Endothelial cell (in vitro differentiated cells): ENCODE measurements at regions not wholly inside any gene's neighbourhood (a gene's known extent, or its start where the extent isn't known, plus 50 kb on each side); places are given as distances from the start of the nearest gene placed in this dataset.

ENCODE experiments used
- DNase-seq: peaks from one replicate; pipeline ENCODE4 v3.0.0; 2021; ENCODE audit warnings: low spot score
- H3K27ac Mint-ChIP-seq: one replicate; pipeline ENCODE4 v1.8.0; 2021; ENCODE audit warnings: mixed read lengths, inconsistent platforms; ENCODE audit not compliant: unreplicated experiment
- H3K27me3 Mint-ChIP-seq: one replicate; pipeline ENCODE4 v1.8.0; 2021; ENCODE audit warnings: mild to moderate bottlenecking, moderate library complexity, mixed read lengths, inconsistent platforms; ENCODE audit not compliant: unreplicated experiment
- H3K36me3 Mint-ChIP-seq: one replicate; pipeline ENCODE4 v1.8.0; 2021; ENCODE audit warnings: mild to moderate bottlenecking, low read depth, mixed read lengths, inconsistent platforms; ENCODE audit not compliant: unreplicated experiment
- H3K4me1 Mint-ChIP-seq: one replicate; pipeline ENCODE4 v1.8.0; 2021; ENCODE audit warnings: mild to moderate bottlenecking, mixed read lengths, inconsistent platforms; ENCODE audit not compliant: unreplicated experiment
- H3K4me3 Mint-ChIP-seq: one replicate; pipeline ENCODE4 v1.8.0; 2021; ENCODE audit warnings: mild to moderate bottlenecking, mixed read lengths, inconsistent platforms; ENCODE audit not compliant: unreplicated experiment
- H3K9me3 Mint-ChIP-seq: one replicate; pipeline ENCODE4 v1.8.0; 2021; ENCODE audit warnings: mixed read lengths, inconsistent platforms; ENCODE audit not compliant: unreplicated experiment
- CTCF ChIP-seq: fragments of 200-600 bp; sonication (generic); IDR thresholded peaks from one replicate; pipeline ENCODE4 v1.5.0; 2021; ENCODE audit warnings: antibody characterized with exemption; ENCODE audit not compliant: unreplicated experiment

GRCh38 chr20:18986146-18986830 lies 172.7 kb downstream of the SCP2D1 start:
- TF ChIP-seq CTCF = no peak
- Mint-ChIP-seq H3K36me3 (no peaks in the 10 kb centered on the region), H3K27me3 (peaks cover 5% of the 10 kb centered on the region), H3K4me1 (peaks cover 6% of the 10 kb centered on the region), H3K9me3 (no peaks in the 10 kb centered on the region), H3K4me3 (no peak overlapping the region), H3K27ac (no peak overlapping the region)
- DNase-seq = no peak

- DNase-seq = no peak
Measured at GRCh38 chr20:18986895-18987580, 173.5 kb downstream of the SCP2D1 start.

DNA sequence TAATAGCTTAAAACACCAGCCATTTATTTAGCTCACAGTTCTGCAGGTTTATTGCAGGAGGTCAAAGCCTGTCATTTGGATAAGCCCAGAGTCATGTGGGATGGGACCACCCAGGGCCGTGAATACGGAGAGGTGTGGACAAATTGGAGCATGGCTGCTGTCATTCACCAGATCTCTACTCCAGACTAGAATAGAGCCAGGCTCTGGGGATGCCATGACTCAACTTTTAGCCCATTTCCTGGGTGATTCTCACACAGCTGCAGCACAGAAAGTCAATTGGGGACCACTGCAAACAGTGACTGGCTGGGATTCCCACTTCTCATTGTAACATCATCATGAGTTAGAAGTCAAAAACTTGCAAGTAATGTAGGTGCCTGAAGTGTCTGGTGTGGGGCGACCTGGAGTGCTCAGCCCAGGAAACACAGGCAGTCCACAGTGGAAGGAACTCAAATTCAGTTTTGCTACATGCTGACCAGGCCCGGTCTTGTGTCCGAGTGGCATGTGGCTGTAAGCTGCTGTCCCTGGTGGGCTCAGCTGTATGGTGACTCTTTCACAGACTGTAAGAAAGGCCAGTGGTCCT lies 174.3 kb downstream of the SCP2D1 start:
- H3K4me1 Mint-ChIP-seq = peaks cover 6% of the 10 kb centered on the region
- H3K4me3 Mint-ChIP-seq = no peak overlapping the region
- TF ChIP-seq CTCF = no peak
- no peaks in the 10 kb centered on the region for H3K9me3 Mint-ChIP-seq
- no peak overlapping the region for H3K27ac Mint-ChIP-seq
- peaks cover 4% of the 10 kb centered on the region for H3K27me3 Mint-ChIP-seq
- no peak for DNase-seq
- H3K36me3 Mint-ChIP-seq = no peaks in the 10 kb centered on the region

More at GRCh38 chr20:18986895-18987580, 173.5 kb downstream of the SCP2D1 start:
- Mint-ChIP-seq H3K4me1 (peaks cover 6% of the 10 kb centered on the region), H3K27me3 (peaks cover 5% of the 10 kb centered on the region), H3K9me3 (no peaks in the 10 kb centered on the region), H3K36me3 (no peaks in the 10 kb centered on the region), H3K4me3 (no peak overlapping the region), H3K27ac (no peak overlapping the region)
- no peak for TF ChIP-seq CTCF

DNA sequence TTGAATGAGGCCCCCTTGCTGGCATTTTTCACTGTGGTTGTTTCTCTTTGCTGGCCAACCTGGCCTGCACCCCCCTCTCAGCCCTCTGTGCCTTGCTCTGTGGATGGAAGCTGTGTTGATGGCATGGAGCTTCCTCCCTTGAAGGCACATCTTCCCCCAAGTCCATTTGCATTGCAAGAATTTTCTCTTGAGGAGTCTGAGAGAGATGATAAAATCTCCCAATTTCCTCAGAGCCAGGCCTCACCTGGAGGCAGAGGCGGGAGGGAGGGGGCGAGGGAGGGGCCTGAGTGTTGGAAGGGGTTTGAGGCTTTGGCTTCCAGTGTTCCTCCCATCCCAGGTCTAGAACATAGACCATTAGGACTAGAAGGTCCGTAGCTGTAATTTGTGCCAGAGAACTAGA lies 175.1 kb downstream of the SCP2D1 start:
- no peaks in the 10 kb centered on the region for H3K27me3 Mint-ChIP-seq
- H3K9me3 Mint-ChIP-seq = no peaks in the 10 kb centered on the region
- no peaks in the 10 kb centered on the region for H3K36me3 Mint-ChIP-seq
- H3K27ac Mint-ChIP-seq = no peak overlapping the region
- no peak for DNase-seq
- no peak overlapping the region for H3K4me3 Mint-ChIP-seq
- H3K4me1 Mint-ChIP-seq = peaks cover 6% of the 10 kb centered on the region
- no peak for TF ChIP-seq CTCF
